A549 (cell line): ENCODE measurements at regions not wholly inside any gene's neighbourhood (a gene's known extent, or its start where the extent isn't known, plus 50 kb on each side); places are given as distances from the start of the nearest gene placed in this dataset.

Source experiments
- ATAC-seq, 2 experiments: fragments of 200-7000 bp in 1 of 2; fragments of >200 bp in 1 of 2; cut with Nextera tagmentation in 1 of 2; cut with Tn5 transposase in 1 of 2; 3 replicates each; pipeline versions ENCODE4 v1.8.0 to v1.9.1; 2018 to 2020; ENCODE audit warnings: mild to moderate bottlenecking in 1 of 2, moderate library complexity in 1 of 2
- CTCF ChIA-PET: fragments of 300-600 bp; sonication (Branson Sonifier 250); formaldehyde crosslinking; extraction: SDS; loops from one replicate; lab custom pipeline; 2021; ENCODE audit warnings: antibody characterized with exemption, inconsistent platforms; lab: Yijun Ruan, JAX
- POLR2A ChIA-PET: fragments of 350-600 bp; formaldehyde crosslinking; extraction: SDS; loops from one replicate; lab custom pipeline; 2021; ENCODE audit warnings: antibody characterized with exemption, inconsistent platforms; lab: Yijun Ruan, JAX
- DNase-seq, 2 experiments: peaks; one replicate each; pipeline versions ENCODE4 v3.0.0 to v3.0.0-alpha.2; 2011 to 2016; ENCODE audit warnings: low read depth in 1 of 2, low spot score in 1 of 2
- FAIRE-seq: peaks from 2 replicates; lab custom pipeline; 2011; peaks lifted over from hg19 to GRCh38; lab: Jason Lieb, UNC
- H3K27ac ChIP-seq, 2 experiments: fragments of >200 bp; sonication (Bioruptor Twin); formaldehyde crosslinking; 3 replicates each; pipeline ENCODE4 v1.5.1; 2016 to 2017
- H3K4me1 ChIP-seq: fragments of >200 bp; sonication (Bioruptor Twin); formaldehyde crosslinking; 3 replicates; pipeline ENCODE4 v1.6.1; 2016
- H3K4me2 ChIP-seq: fragments of >200 bp; sonication (Bioruptor Twin); formaldehyde crosslinking; 3 replicates; pipeline ENCODE4 v1.6.1; 2016
- H3K4me3 ChIP-seq: fragments of >200 bp; sonication (Bioruptor Twin); formaldehyde crosslinking; 3 replicates; pipeline ENCODE4 v1.5.1; 2016
- H3K9me3 ChIP-seq: fragments of >200 bp; sonication (Bioruptor Twin); formaldehyde crosslinking; 3 replicates; pipeline ENCODE4 v1.6.1; 2016
- BCL3 ChIP-seq: fragments of >200 bp; sonication (Bioruptor Twin); formaldehyde crosslinking; IDR thresholded peaks from 3 replicates; pipeline ENCODE4 v1.6.1; 2016
- BHLHE40 ChIP-seq: IDR thresholded peaks from 2 replicates; pipeline ENCODE4 v1.6.1; 2012; ENCODE audit warnings: low read depth, low read length, inconsistent platforms
- CBX8 ChIP-seq: fragments of 200-600 bp; sonication (generic); IDR thresholded peaks from 2 replicates; pipeline ENCODE4 v1.6.1; 2016
- CHD2 ChIP-seq: fragments of 150-350 bp; IDR thresholded peaks from 2 replicates; pipeline ENCODE4 v1.6.1; 2014; ENCODE audit warnings: low read length; ENCODE audit not compliant: partially characterized antibody
- CHD4 ChIP-seq: fragments of 200-600 bp; sonication (generic); IDR thresholded peaks from 2 replicates; pipeline ENCODE4 v1.6.1; 2016; ENCODE audit warnings: antibody characterized with exemption, mild to moderate bottlenecking, borderline replicate concordance
- EHF ChIP-seq: fragments of 250-450 bp; sonication (Bioruptor Pico); IDR thresholded peaks from 2 replicates; pipeline ENCODE4 v1.5.0; 2020; ENCODE audit warnings: mild to moderate bottlenecking
- EHMT2 ChIP-seq: fragments of 200-600 bp; sonication (generic); IDR thresholded peaks from 2 replicates; pipeline ENCODE4 v1.6.1; 2016; ENCODE audit warnings: antibody characterized with exemption, low read depth, mild to moderate bottlenecking, moderate library complexity
- ESRRA ChIP-seq: fragments of 150-350 bp; IDR thresholded peaks from 2 replicates; pipeline ENCODE4 v1.6.1; 2014; ENCODE audit warnings: mild to moderate bottlenecking, low read length, borderline replicate concordance
- FOSB ChIP-seq: fragments of 250-450 bp; sonication (Bioruptor Pico); IDR thresholded peaks from 2 replicates; pipeline ENCODE4 v1.5.0; 2020; ENCODE audit warnings: mild to moderate bottlenecking, moderate library complexity
- FOSL2 ChIP-seq, 2 experiments: fragments of 450-650 bp in 1 of 2; fragments of >200 bp in 1 of 2; sonication (Bioruptor Twin) in 1 of 2; formaldehyde crosslinking; IDR thresholded peaks; 2 replicates each; pipeline versions ENCODE4 v1.5.0 to v1.6.1; 2016 to 2020; ENCODE audit warnings: mild to moderate bottlenecking in 1 of 2, moderate library complexity in 1 of 2
- GATA3 ChIP-seq: IDR thresholded peaks from 2 replicates; pipeline ENCODE4 v1.6.1; 2012; ENCODE audit warnings: borderline replicate concordance
- HOXA7 ChIP-seq: fragments of 250-450 bp; sonication (Bioruptor Pico); IDR thresholded peaks from 2 replicates; pipeline ENCODE4 v1.5.0; 2020; ENCODE audit warnings: mild to moderate bottlenecking, moderate library complexity
- HOXB13 ChIP-seq: fragments of 250-450 bp; sonication (Bioruptor Pico); IDR thresholded peaks from 2 replicates; pipeline ENCODE4 v1.5.0; 2020; ENCODE audit warnings: low read depth, mild to moderate bottlenecking, moderate library complexity
- JUNB ChIP-seq: fragments of >200 bp; sonication (Bioruptor Twin); formaldehyde crosslinking; IDR thresholded peaks from 2 replicates; pipeline ENCODE4 v1.6.1; 2016
- KDM1A ChIP-seq: fragments of 200-600 bp; sonication (generic); IDR thresholded peaks from 2 replicates; pipeline ENCODE4 v1.6.1; 2016; ENCODE audit warnings: low read depth, mild to moderate bottlenecking
- MAFK ChIP-seq: fragments of 450-650 bp; IDR thresholded peaks from 2 replicates; pipeline ENCODE4 v1.6.1; 2014; ENCODE audit not compliant: partially characterized antibody
- MYC ChIP-seq: IDR thresholded peaks from 2 replicates; pipeline ENCODE4 v1.6.1; 2012; ENCODE audit warnings: mild to moderate bottlenecking, inconsistent platforms, low read length, improper control_type of control experiment, borderline replicate concordance
- NFE2L2 ChIP-seq: fragments of 150-350 bp; conservative IDR thresholded peaks from 2 replicates; pipeline ENCODE4 v1.6.1; 2014; ENCODE audit warnings: low read length
- NPAS2 ChIP-seq: fragments of 250-450 bp; sonication (Bioruptor Pico); IDR thresholded peaks from 2 replicates; pipeline ENCODE4 v1.8.0; 2022; ENCODE audit warnings: mild to moderate bottlenecking, moderate library complexity, borderline replicate concordance
- PBX3 ChIP-seq: IDR thresholded peaks from 2 replicates; pipeline ENCODE4 v1.6.1; 2012
- RAD21 ChIP-seq, 2 experiments: fragments of >200 bp in 1 of 2; sonication (Bioruptor Twin) in 1 of 2; formaldehyde crosslinking in 1 of 2; IDR thresholded peaks in 1 of 2; conservative IDR thresholded peaks in 1 of 2; 2 replicates in 1 of 2; 3 replicates in 1 of 2; pipeline ENCODE4 v1.6.1; 2012 to 2018; ENCODE audit warnings: inconsistent platforms in 1 of 2
- RCOR1 ChIP-seq: fragments of 150-350 bp; IDR thresholded peaks from 2 replicates; pipeline ENCODE4 v1.6.1; 2014; ENCODE audit warnings: antibody characterized with exemption, low read length, low read depth
- RFX5 ChIP-seq: fragments of 450-650 bp; IDR thresholded peaks from 2 replicates; pipeline ENCODE4 v1.7.1; 2014; ENCODE audit warnings: antibody characterized with exemption, mild to moderate bottlenecking, moderate library complexity
- RNF2 ChIP-seq: fragments of 200-600 bp; sonication (generic); IDR thresholded peaks from 2 replicates; pipeline ENCODE4 v1.6.1; 2016; ENCODE audit warnings: low read depth, mild to moderate bottlenecking, antibody characterized with exemption, moderate library complexity, borderline replicate concordance
- TFCP2L1 ChIP-seq: fragments of 250-450 bp; sonication (Bioruptor Pico); IDR thresholded peaks from 2 replicates; pipeline ENCODE4 v1.5.0; 2021; ENCODE audit warnings: mild to moderate bottlenecking
- ZSCAN20 ChIP-seq: fragments of 250-450 bp; sonication (Bioruptor Pico); IDR thresholded peaks from 2 replicates; pipeline ENCODE4 v1.8.0; 2022; ENCODE audit warnings: mild to moderate bottlenecking, moderate library complexity
- WGBS: methylation state at CpG from one replicate; pipeline ENCODE4 v1.1.6; 2017; ENCODE audit errors: missing lambda C conversion rate; 5-methylcytosine and 5-hydroxymethylcytosine counted together
- TF ChIP-seq, protein P1 (sequence below): IDR thresholded peaks from 2 replicates; pipeline ENCODE4 v1.6.1; 2012
- TF ChIP-seq, protein P2 (sequence below): fragments of 450-650 bp; IDR thresholded peaks from 2 replicates; pipeline ENCODE4 v1.6.1; 2014; ENCODE audit warnings: antibody characterized with exemption
- TF ChIP-seq, protein P3 (sequence below): fragments of >200 bp; sonication (Bioruptor Twin); formaldehyde crosslinking; IDR thresholded peaks from 2 replicates; pipeline ENCODE4 v1.6.1; 2016

GRCh38 chr5:52466749-52467520 is 320.8 kb upstream of the ITGA1 start:
- H3K27ac ChIP-seq, result no peak overlapping the region
- H3K4me3 ChIP-seq, result no peak overlapping the region
- TF ChIP-seq RFX5 (no peak), KDM1A (no peak), CHD2 (no peak), MYC (no peak), CBX8 (no peak), GATA3 (no peak)
- H3K4me1 ChIP-seq, result no peaks in the 10 kb centered on the region
- POLR2A ChIA-PET, result no interaction called here
- WGBS, result 18% methylated on average over 7 of the region's 7 CpGs
- FAIRE-seq (no peak), ATAC-seq (no peak), DNase-seq (no peak)
- CTCF ChIA-PET, result no interaction called here
- no peaks in the 10 kb centered on the region for H3K9me3 ChIP-seq
- no peak overlapping the region for H3K4me2 ChIP-seq

- WGBS, result 0% methylated on average over 1 of the region's 1 CpG
- no peak for DNase-seq
- ChIA-PET CTCF (no interaction called here), POLR2A (no interaction called here)
- Histone ChIP-seq H3K4me1 (no peaks in the 10 kb centered on the region), H3K4me2 (no peak overlapping the region), H3K27ac (no peak overlapping the region), H3K9me3 (no peaks in the 10 kb centered on the region), H3K4me3 (no peak overlapping the region)
- no peak for ATAC-seq
- FAIRE-seq, result no peak
- TF ChIP-seq JUNB (no peak), NFE2L2 (no peak), EHF (no peak), BCL3 (no peak), HOXB13 (CRISPR knock-in tag) (no peak), MAFK (no peak), RCOR1 (no peak), CHD4 (no peak), FOSL2 (IDR thresholded peaks at IDR 0.05) (no peak), FOSL2 (CRISPR knock-in tag; IDR thresholded peaks at IDR 0.05) (no peak), BHLHE40 (no peak), EHMT2 (no peak), FOSB (CRISPR knock-in tag) (no peak)
- TF ChIP-seq, protein P1, sequence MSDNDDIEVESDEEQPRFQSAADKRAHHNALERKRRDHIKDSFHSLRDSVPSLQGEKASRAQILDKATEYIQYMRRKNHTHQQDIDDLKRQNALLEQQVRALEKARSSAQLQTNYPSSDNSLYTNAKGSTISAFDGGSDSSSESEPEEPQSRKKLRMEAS, result no peak
These were observed 318.7 kb upstream of the ITGA1 start for GRCh38 chr5:52468976-52469375.

GRCh38 chr5:52469420-52469819 is 318.3 kb upstream of the ITGA1 start:
- no peaks in the 10 kb centered on the region for H3K9me3 ChIP-seq
- no peaks in the 10 kb centered on the region for H3K4me1 ChIP-seq
- H3K4me3 ChIP-seq, result no peak overlapping the region
- no peak overlapping the region for H3K27ac ChIP-seq
- 58% methylated on average over 5 of the region's 5 CpGs for WGBS
- TF ChIP-seq TFCP2L1 (no peak), ESRRA (no peak), NFE2L2 (no peak), ZSCAN20 (CRISPR knock-in tag) (no peak), MAFK (no peak)
- TF ChIP-seq, all 56 proteins: peak for 0
- POLR2A ChIA-PET, result no interaction called here
- H3K4me2 ChIP-seq, result no peak overlapping the region
- no peak for DNase-seq
- ATAC-seq, result no peak
- CTCF ChIA-PET, result no interaction called here
- FAIRE-seq, result no peak

DNA sequence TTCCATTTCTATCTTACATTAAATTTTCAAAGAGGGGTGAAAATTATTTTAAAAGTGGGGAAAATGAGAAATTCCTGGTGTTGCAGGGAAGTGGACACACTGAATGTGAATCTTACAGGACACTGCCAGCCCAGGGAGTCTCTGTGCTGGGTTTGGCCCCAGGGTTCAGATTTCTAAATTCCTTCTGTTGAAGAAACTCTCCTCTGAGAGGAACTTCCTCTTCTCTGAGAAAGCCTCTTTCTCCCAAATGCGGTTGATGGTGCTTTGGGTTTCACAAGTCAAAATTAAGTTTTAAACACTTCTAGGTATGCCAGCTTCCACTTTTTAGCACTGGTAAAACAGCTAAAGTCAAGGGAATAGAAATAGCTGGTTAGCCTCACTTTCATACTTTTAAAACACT is 317.9 kb upstream of the ITGA1 start:
- 71% methylated on average over 1 of the region's 1 CpG for WGBS
- H3K4me2 ChIP-seq, result no peak overlapping the region
- ATAC-seq, result no peak
- TF ChIP-seq GATA3 (no peak), NPAS2 (no peak), JUNB (no peak), PBX3 (no peak), RAD21 (conservative IDR thresholded peaks at IDR 0.05 in 1 of 2, IDR thresholded peaks at IDR 0.05 in 1 of 2) (no peak), HOXA7 (CRISPR knock-in tag) (no peak), EHMT2 (no peak), KDM1A (no peak), RNF2 (no peak)
- TF ChIP-seq, protein P1, result no peak
- TF ChIP-seq, protein P2, sequence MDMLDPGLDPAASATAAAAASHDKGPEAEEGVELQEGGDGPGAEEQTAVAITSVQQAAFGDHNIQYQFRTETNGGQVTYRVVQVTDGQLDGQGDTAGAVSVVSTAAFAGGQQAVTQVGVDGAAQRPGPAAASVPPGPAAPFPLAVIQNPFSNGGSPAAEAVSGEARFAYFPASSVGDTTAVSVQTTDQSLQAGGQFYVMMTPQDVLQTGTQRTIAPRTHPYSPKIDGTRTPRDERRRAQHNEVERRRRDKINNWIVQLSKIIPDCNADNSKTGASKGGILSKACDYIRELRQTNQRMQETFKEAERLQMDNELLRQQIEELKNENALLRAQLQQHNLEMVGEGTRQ, result no peak
- TF ChIP-seq, protein P3, sequence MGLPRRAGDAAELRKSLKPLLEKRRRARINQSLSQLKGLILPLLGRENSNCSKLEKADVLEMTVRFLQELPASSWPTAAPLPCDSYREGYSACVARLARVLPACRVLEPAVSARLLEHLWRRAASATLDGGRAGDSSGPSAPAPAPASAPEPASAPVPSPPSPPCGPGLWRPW, result no peak

More for the DNA sequence above, 317.9 kb upstream of the ITGA1 start:
- ChIA-PET POLR2A (no interaction called here), CTCF (no interaction called here)
- no peak for DNase-seq
- FAIRE-seq, result no peak
- Histone ChIP-seq H3K27ac (no peak overlapping the region), H3K9me3 (no peaks in the 10 kb centered on the region), H3K4me3 (no peak overlapping the region), H3K4me1 (no peaks in the 10 kb centered on the region)
